ENCODE measurements at regions not wholly inside any gene's neighbourhood (a gene's known extent, or its start where the extent isn't known, plus 50 kb on each side); places are given as distances from the start of the nearest gene placed in this dataset.

DNA sequence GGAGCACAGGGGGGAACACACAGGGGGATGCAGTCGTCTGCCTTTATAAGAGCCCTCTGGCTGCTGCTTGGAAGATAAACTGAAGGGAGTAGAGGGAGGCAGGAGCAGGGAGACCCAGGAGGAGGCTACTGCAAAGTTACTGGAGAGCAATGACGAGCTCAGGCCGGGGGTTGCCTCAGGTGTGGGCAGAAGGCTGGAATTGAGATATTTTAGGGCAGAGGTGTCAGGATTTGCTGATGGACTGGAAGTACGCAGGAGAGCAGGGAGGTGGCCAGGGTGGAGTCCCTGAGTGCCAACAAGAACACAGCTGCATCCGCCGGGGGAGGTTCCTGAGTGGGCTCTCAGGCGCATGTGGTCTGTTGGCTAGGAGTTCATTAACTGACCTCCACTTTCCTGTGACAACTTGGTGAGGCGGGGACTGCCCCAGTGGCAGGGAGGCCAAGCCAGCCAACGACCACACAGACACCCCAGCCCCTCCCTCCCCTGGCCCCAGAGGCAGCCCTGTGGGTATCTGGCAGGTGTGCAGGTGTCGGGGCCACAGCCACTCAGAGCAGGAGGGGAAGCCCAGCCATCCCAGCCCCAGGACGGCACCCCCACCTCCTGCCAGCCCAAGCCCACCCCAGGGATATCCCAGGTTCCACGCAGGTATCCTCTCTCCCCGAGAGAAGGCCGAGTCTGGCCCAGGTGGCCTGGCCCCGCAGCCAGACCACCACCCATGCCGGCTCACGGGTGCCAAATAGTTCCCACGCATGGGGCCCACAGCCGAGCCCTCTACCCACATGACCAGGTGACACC, 85.4 kb downstream of the NCOR2 start:
- POLR2A ChIA-PET, result no interaction called here
- CTCF ChIA-PET, result no interaction called here

DNA sequence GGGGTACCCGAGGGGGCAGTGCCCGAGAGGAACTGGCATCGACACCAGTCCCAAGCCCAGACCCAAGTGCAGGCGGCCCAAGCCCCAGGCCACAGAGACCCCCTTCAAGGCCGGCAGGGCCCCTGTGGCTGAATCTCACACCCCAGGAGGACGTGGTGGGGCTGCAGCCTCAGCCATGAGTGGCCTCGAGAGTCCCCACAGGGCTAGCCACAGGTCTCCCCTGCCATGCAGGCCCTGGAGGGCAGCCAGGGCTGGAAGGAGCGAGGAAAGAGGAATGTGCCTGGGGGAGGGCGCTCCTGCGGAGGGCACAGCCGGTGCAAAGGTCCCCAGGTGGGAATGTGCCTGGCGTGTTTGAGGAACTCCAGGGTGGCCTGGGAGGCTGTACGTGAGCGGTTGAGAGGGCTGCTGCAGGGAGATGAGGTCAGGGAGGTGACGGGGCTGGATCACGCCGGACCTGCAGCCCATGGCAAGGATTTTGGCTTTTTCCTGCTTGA, 86.1 kb downstream of the NCOR2 start:
- no peak for DNase-seq (ENCODE audit: extremely low spot score)
- TF ChIP-seq NFRKB (IDR thresholded peaks at IDR 0.05), result no peak
- TF ChIP-seq FOXM1 (IDR thresholded peaks at IDR 0.05; ENCODE audit: borderline replicate concordance), result no peak
- no peak for TF ChIP-seq LEF1 (IDR thresholded peaks at IDR 0.05; ENCODE audit: borderline replicate concordance)
- no peak for TF ChIP-seq FOXK2 (IDR thresholded peaks at IDR 0.05)
- no peak for TF ChIP-seq L3MBTL2 (conservative IDR thresholded peaks at IDR 0.05)
- no peak for TF ChIP-seq CTBP1 (IDR thresholded peaks at IDR 0.05; ENCODE audit: borderline replicate concordance)
- no peak for TF ChIP-seq ELF4 (IDR thresholded peaks at IDR 0.05)
- TF ChIP-seq, protein P1, sequence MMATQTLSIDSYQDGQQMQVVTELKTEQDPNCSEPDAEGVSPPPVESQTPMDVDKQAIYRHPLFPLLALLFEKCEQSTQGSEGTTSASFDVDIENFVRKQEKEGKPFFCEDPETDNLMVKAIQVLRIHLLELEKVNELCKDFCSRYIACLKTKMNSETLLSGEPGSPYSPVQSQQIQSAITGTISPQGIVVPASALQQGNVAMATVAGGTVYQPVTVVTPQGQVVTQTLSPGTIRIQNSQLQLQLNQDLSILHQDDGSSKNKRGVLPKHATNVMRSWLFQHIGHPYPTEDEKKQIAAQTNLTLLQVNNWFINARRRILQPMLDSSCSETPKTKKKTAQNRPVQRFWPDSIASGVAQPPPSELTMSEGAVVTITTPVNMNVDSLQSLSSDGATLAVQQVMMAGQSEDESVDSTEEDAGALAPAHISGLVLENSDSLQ (IDR thresholded peaks at IDR 0.05), result no peak
- TF ChIP-seq SP1 (IDR thresholded peaks at IDR 0.05), result no peak
- no peak for TF ChIP-seq ZNF384 (IDR thresholded peaks at IDR 0.05)
- TF ChIP-seq HDGF (IDR thresholded peaks at IDR 0.05; ENCODE audit: borderline replicate concordance), result no peak
- no peak for TF ChIP-seq SUZ12 (IDR thresholded peaks at IDR 0.05)
- no peak for TF ChIP-seq ARNT (IDR thresholded peaks at IDR 0.05)
- ChIA-PET POLR2A (no interaction called here), CTCF (no interaction called here)

More for the DNA sequence above, 85.4 kb downstream of the NCOR2 start:
- no peak for DNase-seq (ENCODE audit: extremely low spot score)
- TF ChIP-seq SP1 (IDR thresholded peaks at IDR 0.05) (no peak), FOXK2 (IDR thresholded peaks at IDR 0.05) (no peak), FOXM1 (IDR thresholded peaks at IDR 0.05; ENCODE audit: borderline replicate concordance) (no peak), LEF1 (IDR thresholded peaks at IDR 0.05; ENCODE audit: borderline replicate concordance) (no peak), ARNT (IDR thresholded peaks at IDR 0.05) (no peak), ZNF384 (IDR thresholded peaks at IDR 0.05) (no peak), CTBP1 (IDR thresholded peaks at IDR 0.05; ENCODE audit: borderline replicate concordance) (no peak), BHLHE40 (IDR thresholded peaks at IDR 0.05; ENCODE audit: borderline replicate concordance) (no peak), ELF4 (IDR thresholded peaks at IDR 0.05) (no peak), FOXA1 (IDR thresholded peaks at IDR 0.05) (no peak), TARDBP (IDR thresholded peaks at IDR 0.05) (no peak), L3MBTL2 (conservative IDR thresholded peaks at IDR 0.05) (no peak), NFRKB (IDR thresholded peaks at IDR 0.05) (no peak), SUZ12 (IDR thresholded peaks at IDR 0.05) (no peak), HDGF (IDR thresholded peaks at IDR 0.05; ENCODE audit: borderline replicate concordance) (no peak)
- TF ChIP-seq, protein P1 (IDR thresholded peaks at IDR 0.05), result no peak

DNA sequence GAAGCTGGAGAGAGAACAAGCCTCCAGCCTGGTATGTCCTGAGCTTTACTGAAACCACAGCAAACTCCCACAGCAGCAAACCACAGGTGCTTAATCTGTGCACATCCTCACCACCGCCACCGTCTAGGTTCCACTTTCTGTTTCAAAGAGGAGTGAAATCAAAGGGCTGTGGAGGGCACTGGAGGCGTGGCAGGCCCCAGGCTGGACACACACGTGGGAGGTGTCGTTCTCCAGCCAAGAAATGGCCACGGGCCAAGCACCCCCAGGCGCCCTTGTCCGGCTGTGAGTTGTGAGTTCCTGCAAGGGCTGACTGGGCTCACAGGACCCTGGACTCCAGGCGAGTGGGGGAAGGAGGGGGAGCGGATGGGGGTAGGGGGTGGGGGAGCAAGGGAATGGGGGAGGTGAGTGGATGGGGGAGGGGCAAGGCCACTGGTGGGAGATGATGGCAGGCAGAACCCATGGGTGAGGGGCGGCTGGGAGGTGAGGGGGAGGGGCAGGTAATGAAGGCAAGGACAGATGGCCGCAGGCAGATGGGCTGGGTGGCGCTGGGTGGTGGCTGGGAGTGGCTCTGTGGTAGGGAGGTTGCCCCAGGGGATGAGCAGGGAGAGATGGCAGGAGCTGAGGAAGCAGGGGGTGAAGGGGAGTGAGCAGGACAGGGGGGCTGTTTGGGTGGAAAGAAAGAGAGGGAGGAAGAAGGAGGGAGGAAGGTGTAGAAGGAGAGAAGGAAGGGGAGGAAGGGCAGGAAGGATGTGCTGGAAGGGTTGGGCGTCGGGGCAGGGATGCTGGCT, 86.7 kb downstream of the NCOR2 start:
- ChIA-PET POLR2A (no interaction called here), CTCF (no interaction called here)
- TF ChIP-seq NFRKB (IDR thresholded peaks at IDR 0.05), result no peak
- no peak for TF ChIP-seq ELF4 (IDR thresholded peaks at IDR 0.05)
- TF ChIP-seq ZNF384 (IDR thresholded peaks at IDR 0.05), result no peak
- TF ChIP-seq CTBP1 (IDR thresholded peaks at IDR 0.05; ENCODE audit: borderline replicate concordance), result no peak
- TF ChIP-seq SUZ12 (IDR thresholded peaks at IDR 0.05), result no peak
- no peak for TF ChIP-seq SP1 (IDR thresholded peaks at IDR 0.05)
- TF ChIP-seq HDGF (IDR thresholded peaks at IDR 0.05; ENCODE audit: borderline replicate concordance), result no peak
- DNase-seq (ENCODE audit: extremely low spot score), result no peak

DNA sequence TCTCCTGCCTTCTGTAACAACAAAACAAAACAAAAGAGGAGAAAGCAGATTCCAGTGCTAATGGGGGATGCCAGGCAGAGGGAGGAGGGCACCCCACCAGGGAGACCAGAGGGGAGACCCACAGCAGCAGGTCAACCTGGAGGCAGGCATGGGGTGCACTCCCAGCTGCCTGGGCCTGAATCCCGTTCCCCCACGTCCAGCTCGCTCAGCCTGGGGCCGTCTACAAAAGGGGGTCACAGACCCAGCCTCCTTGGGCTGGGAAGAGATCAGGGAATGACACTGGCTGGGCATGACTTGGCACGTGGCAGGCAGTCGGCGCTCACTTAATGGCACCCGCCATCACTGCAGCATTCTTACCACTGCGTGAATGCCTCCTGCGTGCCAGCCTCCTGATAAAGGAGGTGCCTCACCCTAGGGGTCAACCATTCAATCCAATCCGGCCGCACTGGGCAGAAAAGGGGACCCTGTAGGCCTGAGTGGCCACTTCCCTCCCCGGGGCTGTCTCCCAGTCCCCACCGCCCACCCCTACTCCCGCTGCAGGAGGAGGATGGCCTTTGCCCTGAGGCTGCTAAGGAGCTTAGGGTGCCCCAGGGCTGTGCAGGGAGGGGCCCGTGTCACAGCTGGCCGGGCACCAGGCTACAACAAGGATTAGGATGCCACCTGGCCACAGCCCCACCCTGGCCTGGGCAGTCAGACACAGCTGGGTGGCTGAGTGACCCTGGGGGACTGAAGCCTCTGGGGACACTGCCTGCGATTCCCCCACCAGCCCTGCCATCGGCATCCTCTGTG, 87.5 kb downstream of the NCOR2 start:
- ChIA-PET POLR2A (no interaction called here), CTCF (no interaction called here)
- no peak for DNase-seq (ENCODE audit: extremely low spot score)

DNA sequence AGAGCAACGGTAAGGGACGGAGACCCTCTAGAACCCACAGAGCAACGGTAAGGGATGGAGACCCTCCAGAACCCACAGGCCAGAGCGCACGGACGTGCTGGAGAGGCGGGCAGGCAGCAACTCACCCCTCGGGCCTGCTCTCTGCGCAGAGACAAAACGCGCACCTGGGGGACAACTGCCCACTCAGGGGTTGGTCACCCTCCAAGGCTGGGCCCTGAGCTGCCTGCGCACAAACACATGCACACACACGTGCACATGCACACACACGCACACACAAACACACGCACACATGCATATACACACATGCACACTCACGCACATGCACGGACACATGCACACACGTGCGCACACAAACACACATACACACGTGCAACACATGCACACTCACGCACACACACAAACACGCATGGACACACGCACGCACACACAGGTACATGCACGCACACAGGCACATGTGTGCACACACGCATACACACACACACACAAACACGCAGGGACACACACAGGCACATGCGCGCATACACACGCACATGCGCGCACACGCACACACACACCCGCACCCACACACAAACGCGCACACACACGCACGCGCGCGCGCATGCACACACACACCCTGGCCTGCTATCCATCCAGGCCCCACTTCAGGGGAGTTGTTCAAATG, 88.3 kb downstream of the NCOR2 start:
- no peak for DNase-seq (ENCODE audit: extremely low spot score)
- CTCF ChIA-PET, result no interaction called here
- POLR2A ChIA-PET, result no interaction called here
- no peak for TF ChIP-seq SUZ12 (IDR thresholded peaks at IDR 0.05)
- TF ChIP-seq ZNF384 (IDR thresholded peaks at IDR 0.05), result no peak
- no peak for TF ChIP-seq FOXA1 (IDR thresholded peaks at IDR 0.05)
- TF ChIP-seq L3MBTL2 (conservative IDR thresholded peaks at IDR 0.05), result no peak
- TF ChIP-seq TARDBP (IDR thresholded peaks at IDR 0.05), result no peak
- TF ChIP-seq CTBP1 (IDR thresholded peaks at IDR 0.05; ENCODE audit: borderline replicate concordance), result no peak
- TF ChIP-seq HDGF (IDR thresholded peaks at IDR 0.05; ENCODE audit: borderline replicate concordance), result no peak
- TF ChIP-seq FOXM1 (IDR thresholded peaks at IDR 0.05; ENCODE audit: borderline replicate concordance), result no peak
- no peak for TF ChIP-seq ARNT (IDR thresholded peaks at IDR 0.05)
- TF ChIP-seq FOXK2 (IDR thresholded peaks at IDR 0.05), result no peak
- TF ChIP-seq SP1 (IDR thresholded peaks at IDR 0.05), result no peak
- no peak for TF ChIP-seq ELF4 (IDR thresholded peaks at IDR 0.05)
- TF ChIP-seq NFRKB (IDR thresholded peaks at IDR 0.05), result no peak
- TF ChIP-seq, protein P1 (IDR thresholded peaks at IDR 0.05), result no peak
- TF ChIP-seq LEF1 (IDR thresholded peaks at IDR 0.05; ENCODE audit: borderline replicate concordance), result no peak

More for the DNA sequence above, 87.5 kb downstream of the NCOR2 start:
- TF ChIP-seq ZNF384 (IDR thresholded peaks at IDR 0.05), result no peak
- TF ChIP-seq NFRKB (IDR thresholded peaks at IDR 0.05), result no peak
- no peak for TF ChIP-seq ARNT (IDR thresholded peaks at IDR 0.05)
- no peak for TF ChIP-seq BHLHE40 (IDR thresholded peaks at IDR 0.05; ENCODE audit: borderline replicate concordance)
